Stimulated activated naive CD4-positive, alpha-beta T cell treated with Interleukin-2 at 50 U/mL for 16 hours (primary cell): ENCODE measurements at regions not wholly inside any gene's neighbourhood (a gene's known extent, or its start where the extent isn't known, plus 50 kb on each side); places are given as distances from the start of the nearest gene placed in this dataset.

ENCODE experiments used
- DNase-seq: peaks from one replicate; lab custom pipeline; 2025; lab: John Stamatoyannopoulos, UW

GRCh38 chr22:48677168-48677520 lies 1150.5 kb downstream of the BRD1 start:
- no peak for DNase-seq

GRCh38 chr22:48676266-48677167 lies 1151.2 kb downstream of the BRD1 start:
- DNase-seq, result no peak

DNA sequence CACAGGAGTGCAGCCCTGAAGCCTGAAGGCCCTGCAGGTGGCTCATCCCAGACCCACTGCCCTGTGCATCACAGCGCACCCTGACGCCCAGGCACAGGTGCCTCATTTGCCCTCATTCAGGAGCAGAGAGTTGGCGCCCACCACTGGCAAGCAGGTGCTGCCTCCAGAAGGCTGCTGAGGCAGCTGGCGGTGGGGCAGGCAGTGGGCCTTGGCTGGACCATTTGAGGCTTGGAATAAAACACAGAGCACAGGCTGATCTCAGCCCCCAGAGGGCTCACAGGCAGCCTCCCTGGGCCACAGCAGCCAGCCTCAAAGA lies 1151.9 kb downstream of the BRD1 start:
- no peak for DNase-seq

- no peak for DNase-seq
These were observed 1152.4 kb downstream of the BRD1 start for GRCh38 chr22:48675141-48675829.

GRCh38 chr22:48673806-48674500 lies 1153.7 kb downstream of the BRD1 start:
- no peak for DNase-seq

- DNase-seq, result no peak
These were observed 1155.3 kb downstream of the BRD1 start for GRCh38 chr22:48672387-48672786.

DNA sequence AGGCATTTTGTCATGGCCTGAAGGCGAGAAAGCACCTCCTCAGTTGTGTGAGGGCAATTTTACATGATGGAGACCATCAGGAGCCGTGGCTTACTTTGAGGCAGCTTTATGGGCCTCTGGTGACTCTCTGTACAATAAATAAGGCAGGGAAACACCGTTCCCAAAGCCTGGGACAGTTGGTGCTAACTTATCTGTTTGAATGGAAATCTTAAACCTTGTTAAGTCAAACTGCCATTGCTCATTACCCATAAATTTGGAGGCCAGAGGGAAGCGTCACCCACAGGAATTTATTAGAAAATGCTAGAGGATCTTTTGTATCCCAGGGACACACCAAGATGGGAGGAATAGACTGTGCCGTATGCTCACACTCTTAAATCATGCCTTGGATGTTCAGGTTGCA lies 1156.9 kb downstream of the BRD1 start:
- no peak for DNase-seq

- no peak for DNase-seq
These were observed 1157.5 kb downstream of the BRD1 start for GRCh38 chr22:48669986-48670716.

DNA sequence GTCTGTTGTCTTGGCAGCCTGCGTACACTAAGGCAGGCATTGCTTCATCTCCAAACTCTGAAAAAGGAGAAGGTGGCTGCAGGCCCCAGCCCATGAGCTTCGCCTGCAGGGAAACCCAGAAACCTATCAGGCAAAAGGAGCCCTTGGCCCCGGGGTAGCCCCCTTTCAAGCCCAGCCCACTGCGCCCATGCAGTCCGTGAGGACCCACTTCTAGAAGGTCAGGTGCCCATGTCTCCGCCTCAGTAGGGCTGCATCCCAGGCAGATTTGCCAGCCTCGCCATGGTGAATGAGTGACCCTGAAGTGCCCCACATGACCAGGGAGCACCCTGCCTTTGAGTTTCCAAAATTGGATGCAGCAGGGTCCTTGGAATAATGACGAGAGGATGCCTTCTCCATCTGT lies 1158.4 kb downstream of the BRD1 start:
- DNase-seq, result no peak

DNA sequence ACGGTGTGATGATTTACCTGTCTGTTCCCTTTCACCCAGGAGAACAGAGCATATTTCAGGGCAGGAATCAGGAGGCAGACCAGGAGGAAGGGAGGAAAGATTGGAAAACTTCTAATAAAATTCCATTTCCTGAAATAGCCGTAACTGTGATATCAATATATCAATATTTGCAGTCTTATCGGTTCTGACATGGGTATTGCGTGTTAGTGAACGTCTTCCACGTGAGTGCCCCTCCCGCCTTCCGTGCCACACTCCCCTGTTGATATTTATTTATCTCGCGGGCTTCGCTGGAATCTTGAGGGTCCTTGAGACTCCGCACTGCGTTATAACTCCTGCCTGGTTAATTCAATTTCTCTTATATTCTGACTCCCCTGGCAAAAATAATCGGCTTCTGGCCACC lies 1160.4 kb downstream of the BRD1 start:
- no peak for DNase-seq

- DNase-seq, result no peak
These were observed 1161.1 kb downstream of the BRD1 start for GRCh38 chr22:48666620-48667019.

DNA sequence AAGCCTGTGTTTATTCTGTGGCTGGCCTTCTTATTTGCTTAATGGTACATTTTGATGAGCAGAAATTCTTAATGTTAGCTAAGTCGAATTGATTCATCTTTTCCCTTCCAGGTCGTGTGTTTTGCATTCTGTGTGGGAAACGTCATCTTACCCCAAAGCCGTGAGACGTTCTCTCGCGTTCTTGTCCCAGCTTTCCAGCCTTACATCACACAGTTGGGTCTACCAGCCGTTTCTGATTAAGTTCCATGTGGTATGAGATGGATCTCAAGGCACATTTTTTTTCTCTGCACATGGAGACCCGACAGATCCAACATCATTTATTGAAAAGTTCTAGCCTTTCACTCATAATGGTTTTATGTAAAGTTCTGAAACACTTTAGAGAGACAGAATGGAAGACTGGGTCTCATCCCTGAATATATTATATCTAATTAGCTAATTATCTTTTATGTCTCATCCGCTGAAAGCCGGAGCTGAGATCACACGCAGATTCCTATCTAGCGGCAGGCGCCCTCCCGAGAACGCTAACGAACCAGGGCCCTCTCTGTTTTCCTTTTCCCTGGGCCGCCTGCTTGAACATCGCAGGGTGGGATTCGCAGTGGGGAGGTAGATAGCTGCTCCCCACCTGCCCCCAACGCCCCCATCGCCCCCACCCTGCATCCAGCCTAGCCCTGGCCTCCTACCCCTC lies 1162.2 kb downstream of the BRD1 start:
- DNase-seq, result no peak

- no peak for DNase-seq
These were observed 1163.1 kb downstream of the BRD1 start for GRCh38 chr22:48664586-48664985.

GRCh38 chr22:48663297-48663696 lies 1164.4 kb downstream of the BRD1 start:
- DNase-seq, result no peak

DNA sequence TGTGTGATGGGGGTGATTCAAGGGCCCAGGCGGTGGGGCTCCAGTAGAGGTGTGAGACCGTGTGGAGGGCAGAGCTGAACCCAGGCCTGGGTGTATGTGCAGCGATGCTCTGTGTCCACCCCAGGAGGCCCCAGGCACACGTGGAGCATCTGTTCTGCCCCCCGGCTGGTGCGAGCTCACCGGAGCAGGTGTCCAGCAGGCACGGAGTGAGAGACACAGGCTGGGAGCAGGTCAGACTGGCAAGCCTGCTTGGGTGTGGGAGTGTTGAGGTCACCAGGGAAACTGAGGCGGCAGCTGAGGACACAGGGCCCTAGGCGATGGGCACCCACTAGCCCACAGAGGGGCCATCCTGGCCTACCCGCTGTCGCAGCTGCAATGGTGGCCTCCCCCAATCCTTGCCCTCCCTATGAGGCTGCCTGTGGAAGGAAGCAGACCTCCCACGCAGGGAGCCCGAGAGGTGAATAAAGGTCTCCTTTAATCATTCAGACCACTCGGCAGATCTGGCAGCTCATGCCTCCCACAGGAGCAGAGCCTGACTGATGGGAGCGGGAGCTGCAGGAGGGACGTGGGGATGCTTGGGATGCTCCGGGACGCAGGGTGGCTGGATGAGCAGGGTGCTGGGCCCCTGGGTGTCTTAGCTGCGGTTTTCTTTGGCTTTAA lies 1165.1 kb downstream of the BRD1 start:
- DNase-seq, result no peak

DNA sequence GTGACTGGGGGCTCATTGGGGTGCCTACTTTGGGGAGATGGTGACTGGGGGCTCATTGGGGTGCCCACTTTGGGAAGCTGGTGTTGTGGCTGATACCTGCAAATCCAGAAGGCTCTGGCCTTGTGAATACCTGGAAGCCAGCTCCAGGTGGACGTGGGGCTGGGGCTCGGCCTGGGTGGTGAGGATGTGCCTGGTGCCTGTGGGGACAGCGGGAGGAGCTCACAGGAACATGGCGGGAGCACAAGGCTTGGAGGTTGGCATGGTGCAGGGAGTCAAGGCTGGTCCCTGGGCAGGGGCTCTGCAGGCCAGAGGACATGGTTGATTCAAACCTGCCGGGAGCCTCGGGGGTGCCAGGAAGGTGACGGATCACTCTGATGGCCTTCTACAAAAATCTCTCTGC lies 1165.7 kb downstream of the BRD1 start:
- no peak for DNase-seq

DNA sequence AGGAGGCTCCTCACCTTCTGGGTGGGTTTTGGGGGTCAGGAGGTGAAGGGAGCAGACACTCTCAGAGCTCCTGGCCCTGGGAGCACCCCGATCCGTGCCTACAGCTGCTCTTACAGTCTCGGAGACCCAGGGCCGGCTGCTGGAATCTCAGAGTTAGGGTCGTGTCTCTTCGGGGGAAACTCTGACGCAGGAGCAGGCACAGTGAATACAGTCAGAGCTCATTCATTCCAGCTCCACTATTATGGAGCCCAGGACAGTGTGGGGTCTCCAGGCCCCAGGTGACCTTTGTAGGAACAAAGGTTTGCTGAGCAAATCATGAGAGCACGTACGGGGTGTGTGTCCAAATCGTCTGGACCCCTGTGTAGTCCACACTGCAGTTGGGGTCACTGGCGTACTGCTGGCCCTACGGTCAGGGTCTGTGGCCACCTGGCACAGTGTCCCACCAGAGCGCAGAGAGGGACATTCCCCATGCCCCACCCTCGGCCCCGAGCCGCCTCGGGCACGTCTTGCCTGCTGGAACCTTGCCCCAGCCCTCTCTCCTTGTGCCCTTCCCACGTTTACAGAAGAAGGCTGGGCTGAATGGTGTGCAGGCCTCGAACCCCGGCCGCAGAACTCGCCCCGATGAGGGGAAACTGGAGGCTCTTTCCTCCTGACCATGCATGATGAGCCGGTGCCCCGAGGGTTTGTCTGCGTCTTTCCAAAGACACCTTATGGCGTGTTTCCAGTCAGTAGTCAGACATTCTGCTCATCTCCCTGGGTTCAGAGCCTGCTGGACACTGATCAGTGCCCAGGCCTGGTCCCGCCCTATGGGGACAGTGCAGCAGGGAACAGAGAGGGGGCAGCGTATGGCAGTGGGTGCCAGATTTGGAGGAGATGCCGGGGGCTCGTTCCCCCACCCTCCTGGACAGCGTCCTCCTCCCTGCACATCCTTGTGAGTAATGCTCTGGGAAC lies 1166.6 kb downstream of the BRD1 start:
- no peak for DNase-seq

- no peak for DNase-seq
These were observed 1167.4 kb downstream of the BRD1 start for GRCh38 chr22:48660104-48660789.

DNA sequence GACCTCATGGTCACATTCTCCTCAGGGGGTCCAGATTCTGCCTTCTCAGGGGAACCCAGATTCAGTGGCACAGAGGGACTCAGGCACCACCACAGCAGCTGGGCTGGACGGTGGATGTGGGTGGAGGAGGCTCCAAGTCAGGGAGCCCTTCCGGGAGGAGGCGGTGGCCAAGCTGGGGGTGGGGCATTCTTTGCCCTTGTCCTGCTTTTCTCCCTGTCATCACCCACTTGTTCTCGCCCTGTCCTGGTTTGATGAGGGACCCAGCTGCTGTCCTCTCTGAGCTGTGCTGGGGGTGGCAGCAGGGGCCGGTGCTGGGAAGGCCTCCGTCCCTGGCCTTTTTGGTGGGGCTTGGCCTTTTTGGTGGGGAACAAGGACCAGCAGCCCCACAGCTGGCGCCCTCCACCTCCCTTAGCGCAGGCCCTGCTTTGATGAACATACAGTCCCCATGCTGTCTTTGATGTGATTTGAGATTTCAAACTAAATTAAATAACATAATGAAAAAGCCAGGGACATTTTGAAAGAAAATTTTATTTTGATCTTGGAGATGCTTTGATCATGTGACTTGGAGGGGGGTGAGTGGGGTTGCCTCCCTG lies 1168.2 kb downstream of the BRD1 start:
- no peak for DNase-seq
